ENCODE measurements at regions not wholly inside any gene's neighbourhood (a gene's known extent, or its start where the extent isn't known, plus 50 kb on each side); places are given as distances from the start of the nearest gene placed in this dataset.

GRCh38 chr1:56215771-56216170 is 363.6 kb downstream of the PLPP3 start:
- no peaks in the 10 kb centered on the region for H3K9me3 Mint-ChIP-seq
- no peaks in the 10 kb centered on the region for H3K36me3 Mint-ChIP-seq (ENCODE audit: insufficient read depth in 1 of 3, low read depth in 3 of 3)
- H3K4me1 ChIP-seq (ENCODE audit: insufficient read depth, low read length) = no peaks in the 10 kb centered on the region
- H4K20me1 ChIP-seq (ENCODE audit: control insufficient read depth, insufficient read depth, insufficient read length) = no peaks in the 10 kb centered on the region
- H3K27ac ChIP-seq (ENCODE audit: insufficient read length, low read depth, low read length) = no peak overlapping the region
- H2AFZ ChIP-seq (ENCODE audit: low read length) = no peak overlapping the region
- no peaks in the 10 kb centered on the region for H3K27me3 ChIP-seq (ENCODE audit: insufficient read depth, low read length)
- H4K8ac ChIP-seq (replicated peaks; ENCODE audit: insufficient read length, low read depth, low read length) = no peak overlapping the region
- H3K56ac ChIP-seq (ENCODE audit: insufficient read length, low read depth, low read length) = no peak overlapping the region
- no peaks in the 10 kb centered on the region for H3K79me1 ChIP-seq (ENCODE audit: insufficient read depth, low read depth, low read length, poor library complexity, severe bottlenecking)
- H2BK5ac ChIP-seq (ENCODE audit: insufficient read length, low read length) = no peak overlapping the region
- WGBS (ENCODE audit: extremely low coverage, insufficient read length, low lambda C conversion rate) = no CpG with 5 or more reads among the region's 4 CpGs
- no peaks in the 10 kb centered on the region for H3K79me2 ChIP-seq (ENCODE audit: insufficient read depth, low read length)
- H3K4me2 ChIP-seq (ENCODE audit: insufficient read depth, insufficient read length, low read length) = no peak overlapping the region
- H3K9ac ChIP-seq (ENCODE audit: extremely low read depth, insufficient read length, low read length) = no peak overlapping the region
- H3K23me2 ChIP-seq (ENCODE audit: insufficient read length, low read depth, low read length, poor library complexity, severe bottlenecking) = no peaks in the 10 kb centered on the region
- no peak for DNase-seq
- no peak overlapping the region for H4K91ac ChIP-seq (ENCODE audit: insufficient read length, low read depth, low read length)
- no peak overlapping the region for H2BK15ac ChIP-seq (ENCODE audit: low read depth, low read length)
- no peak overlapping the region for H2BK120ac ChIP-seq (ENCODE audit: low read depth, low read length, poor library complexity, severe bottlenecking)
- H2BK20ac ChIP-seq (ENCODE audit: low read depth, low read length, poor library complexity, severe bottlenecking) = no peak overlapping the region
- no peak overlapping the region for H4K5ac ChIP-seq (ENCODE audit: insufficient read length, low read depth, low read length)
- no peak overlapping the region for H3K23ac ChIP-seq (ENCODE audit: insufficient read length, low read depth, low read length)
- no peak overlapping the region for H3K4ac ChIP-seq (ENCODE audit: low read depth, low read length)
- H3K14ac ChIP-seq (ENCODE audit: insufficient read depth, low read length) = no peak overlapping the region
- no peak overlapping the region for H3K18ac ChIP-seq (ENCODE audit: insufficient read length, low read depth, low read length)
- H3K27me3 Mint-ChIP-seq (ENCODE audit: low read depth) = no peaks in the 10 kb centered on the region
- no peak overlapping the region for H2BK12ac ChIP-seq (ENCODE audit: insufficient read length, low read depth, low read length)
- H3K27ac Mint-ChIP-seq = no peak overlapping the region
- no peaks in the 10 kb centered on the region for H3K9me3 ChIP-seq (ENCODE audit: control insufficient read depth, low read depth, low read length)
- TF ChIP-seq, protein P1, sequence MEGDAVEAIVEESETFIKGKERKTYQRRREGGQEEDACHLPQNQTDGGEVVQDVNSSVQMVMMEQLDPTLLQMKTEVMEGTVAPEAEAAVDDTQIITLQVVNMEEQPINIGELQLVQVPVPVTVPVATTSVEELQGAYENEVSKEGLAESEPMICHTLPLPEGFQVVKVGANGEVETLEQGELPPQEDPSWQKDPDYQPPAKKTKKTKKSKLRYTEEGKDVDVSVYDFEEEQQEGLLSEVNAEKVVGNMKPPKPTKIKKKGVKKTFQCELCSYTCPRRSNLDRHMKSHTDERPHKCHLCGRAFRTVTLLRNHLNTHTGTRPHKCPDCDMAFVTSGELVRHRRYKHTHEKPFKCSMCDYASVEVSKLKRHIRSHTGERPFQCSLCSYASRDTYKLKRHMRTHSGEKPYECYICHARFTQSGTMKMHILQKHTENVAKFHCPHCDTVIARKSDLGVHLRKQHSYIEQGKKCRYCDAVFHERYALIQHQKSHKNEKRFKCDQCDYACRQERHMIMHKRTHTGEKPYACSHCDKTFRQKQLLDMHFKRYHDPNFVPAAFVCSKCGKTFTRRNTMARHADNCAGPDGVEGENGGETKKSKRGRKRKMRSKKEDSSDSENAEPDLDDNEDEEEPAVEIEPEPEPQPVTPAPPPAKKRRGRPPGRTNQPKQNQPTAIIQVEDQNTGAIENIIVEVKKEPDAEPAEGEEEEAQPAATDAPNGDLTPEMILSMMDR (conservative IDR thresholded peaks at IDR 0.05) = no peak
- no peak overlapping the region for H2AK5ac ChIP-seq (ENCODE audit: insufficient read length, low read length)
- H3T11ph ChIP-seq (ENCODE audit: low read length) = no peak overlapping the region
- peaks cover 3 to 4% of the 10 kb centered on the region in 2 experiments for H3K4me1 Mint-ChIP-seq
- no peak overlapping the region for H3K4me3 Mint-ChIP-seq

All from H9 (cell line).